ENCODE measurements at regions not wholly inside any gene's neighbourhood (a gene's known extent, or its start where the extent isn't known, plus 50 kb on each side); places are given as distances from the start of the nearest gene placed in this dataset.

GRCh38 chr2:10507106-10507505 lies 59.0 kb upstream of the ODC1 start:
- DNase-seq (ENCODE audit: extremely low read depth in 1 of 4, low spot score in 3 of 4) (no peak), ATAC-seq (peak; percentile 29; the same call in 1 of the 3 replicates), FAIRE-seq (no peak)
- Histone ChIP-seq H3K79me2 (ENCODE audit: control insufficient read depth, insufficient read depth, low read length) (no peaks in the 10 kb centered on the region), H3K36me3 (ENCODE audit: control insufficient read depth, insufficient read depth, low read length) (no peaks in the 10 kb centered on the region), H3K4me2 (ENCODE audit: insufficient read depth, low read length) (no peak overlapping the region), H3K4me3 (no peak overlapping the region), H3K27me3 (ENCODE audit: control insufficient read depth in 2 of 2, insufficient read depth in 2 of 2, low read length in 2 of 2) (peaks cover 30 to 52% of the 10 kb centered on the region in 2 experiments; a peak in 4 of 5 replicates), H4K20me1 (replicated peaks; ENCODE audit: control insufficient read depth, insufficient read depth, low read length) (no peaks in the 10 kb centered on the region), H3K4me1 (replicated peaks in 1 of 2; ENCODE audit: control insufficient read depth in 2 of 2, insufficient read depth in 2 of 2, low read length in 2 of 2) (peaks cover 0 to 4% of the 10 kb centered on the region in 2 experiments; a peak in 1 of 5 replicates), H3K9me3 (replicated peaks; ENCODE audit: control insufficient read depth, insufficient read depth, low read depth, low read length) (no peaks in the 10 kb centered on the region), H3K27ac (ENCODE audit: extremely low read depth, low read depth, low read length) (no peak overlapping the region), H2AFZ (ENCODE audit: low read depth, low read length) (no peak overlapping the region), H3K9ac (ENCODE audit: insufficient read depth in 1 of 2, low read depth in 2 of 2, low read length in 2 of 2) (peak overlapping the region in 1 of 2 experiments; percentile 57; a peak in 1 of 4 replicates), H3K9me1 (ENCODE audit: control insufficient read depth, insufficient read depth, low read length) (no peaks in the 10 kb centered on the region)
- ChIA-PET POLR2A (interaction anchor here (0.8 to 0.9 kb wide), 2 partner anchors 18 to 60 kb away, joined by 3 read pairs; no protein-coding TSS in a partner anchor), CTCF (ENCODE audit: low intra/inter-chr PET ratio) (no interaction called here)
- in situ Hi-C loops (cut with MboI) = no loop called here
- no TSS peak for BruUV-seq (replicated peaks)
- 2% methylated on average over 8 of the region's 8 CpGs for WGBS (ENCODE audit: insufficient coverage, low coverage, missing lambda C conversion rate)
- no peak for TF ChIP-seq ZNF239 (CRISPR knock-in tag; IDR thresholded peaks at IDR 0.05)
- no peak for TF ChIP-seq NFXL1 (CRISPR knock-in tag; IDR thresholded peaks at IDR 0.05)
- no peak for TF ChIP-seq ZNF583 (CRISPR knock-in tag; IDR thresholded peaks at IDR 0.05)
- TF ChIP-seq RAD21 (CRISPR knock-in tag; conservative IDR thresholded peaks at IDR 0.05 in 1 of 2, IDR thresholded peaks at IDR 0.05 in 1 of 2) = no peak
- no peak for TF ChIP-seq MAZ (CRISPR knock-in tag; conservative IDR thresholded peaks at IDR 0.05 in 1 of 2, IDR thresholded peaks at IDR 0.05 in 1 of 2)
- TF ChIP-seq SLC30A9 (CRISPR knock-in tag; IDR thresholded peaks at IDR 0.05) = no peak
- TF ChIP-seq KLF10 (CRISPR knock-in tag; IDR thresholded peaks at IDR 0.05) = no peak
- TF ChIP-seq PTBP1 (IDR thresholded peaks at IDR 0.05; ENCODE audit: low read depth, low read length) = no peak
- no peak for TF ChIP-seq SUPT5H (IDR thresholded peaks at IDR 0.05)
- TF ChIP-seq ZBTB7A (IDR thresholded peaks at IDR 0.05; ENCODE audit: borderline replicate concordance, control insufficient read depth, low read depth, low read length) = no peak
- TF ChIP-seq, protein P1, sequence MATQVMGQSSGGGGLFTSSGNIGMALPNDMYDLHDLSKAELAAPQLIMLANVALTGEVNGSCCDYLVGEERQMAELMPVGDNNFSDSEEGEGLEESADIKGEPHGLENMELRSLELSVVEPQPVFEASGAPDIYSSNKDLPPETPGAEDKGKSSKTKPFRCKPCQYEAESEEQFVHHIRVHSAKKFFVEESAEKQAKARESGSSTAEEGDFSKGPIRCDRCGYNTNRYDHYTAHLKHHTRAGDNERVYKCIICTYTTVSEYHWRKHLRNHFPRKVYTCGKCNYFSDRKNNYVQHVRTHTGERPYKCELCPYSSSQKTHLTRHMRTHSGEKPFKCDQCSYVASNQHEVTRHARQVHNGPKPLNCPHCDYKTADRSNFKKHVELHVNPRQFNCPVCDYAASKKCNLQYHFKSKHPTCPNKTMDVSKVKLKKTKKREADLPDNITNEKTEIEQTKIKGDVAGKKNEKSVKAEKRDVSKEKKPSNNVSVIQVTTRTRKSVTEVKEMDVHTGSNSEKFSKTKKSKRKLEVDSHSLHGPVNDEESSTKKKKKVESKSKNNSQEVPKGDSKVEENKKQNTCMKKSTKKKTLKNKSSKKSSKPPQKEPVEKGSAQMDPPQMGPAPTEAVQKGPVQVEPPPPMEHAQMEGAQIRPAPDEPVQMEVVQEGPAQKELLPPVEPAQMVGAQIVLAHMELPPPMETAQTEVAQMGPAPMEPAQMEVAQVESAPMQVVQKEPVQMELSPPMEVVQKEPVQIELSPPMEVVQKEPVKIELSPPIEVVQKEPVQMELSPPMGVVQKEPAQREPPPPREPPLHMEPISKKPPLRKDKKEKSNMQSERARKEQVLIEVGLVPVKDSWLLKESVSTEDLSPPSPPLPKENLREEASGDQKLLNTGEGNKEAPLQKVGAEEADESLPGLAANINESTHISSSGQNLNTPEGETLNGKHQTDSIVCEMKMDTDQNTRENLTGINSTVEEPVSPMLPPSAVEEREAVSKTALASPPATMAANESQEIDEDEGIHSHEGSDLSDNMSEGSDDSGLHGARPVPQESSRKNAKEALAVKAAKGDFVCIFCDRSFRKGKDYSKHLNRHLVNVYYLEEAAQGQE (IDR thresholded peaks at IDR 0.05; ENCODE audit: borderline replicate concordance) = no peak
- TF ChIP-seq, protein P1 (CRISPR knock-in tag; IDR thresholded peaks at IDR 0.05; ENCODE audit: low read depth) = no peak
- no peak for TF ChIP-seq CBX1 (IDR thresholded peaks at IDR 0.05; ENCODE audit: low read depth)
- no peak for TF ChIP-seq TAL1 (IDR thresholded peaks at IDR 0.05)
- TF ChIP-seq ZNF217 (CRISPR knock-in tag; IDR thresholded peaks at IDR 0.05) = no peak
- TF ChIP-seq DIDO1 (tag; IDR thresholded peaks at IDR 0.05; ENCODE audit: low read depth) = no peak
- TF ChIP-seq ZNF175 (CRISPR knock-in tag; IDR thresholded peaks at IDR 0.05; ENCODE audit: low read depth) = no peak
- TF ChIP-seq TEAD2 (tag; IDR thresholded peaks at IDR 0.05) = no peak
- no peak for TF ChIP-seq ZNF436 (CRISPR knock-in tag; IDR thresholded peaks at IDR 0.05)
- intact Hi-C loops (cut with micrococcal nuclease) = no loop called here
